ENCODE measurements at regions not wholly inside any gene's neighbourhood (a gene's known extent, or its start where the extent isn't known, plus 50 kb on each side); places are given as distances from the start of the nearest gene placed in this dataset.
"Not testable (repeated sequence)": the region's sequence is repeated elsewhere in the genome, so short reads cannot be mapped to it uniquely, and the experiment has no call there.

DNA sequence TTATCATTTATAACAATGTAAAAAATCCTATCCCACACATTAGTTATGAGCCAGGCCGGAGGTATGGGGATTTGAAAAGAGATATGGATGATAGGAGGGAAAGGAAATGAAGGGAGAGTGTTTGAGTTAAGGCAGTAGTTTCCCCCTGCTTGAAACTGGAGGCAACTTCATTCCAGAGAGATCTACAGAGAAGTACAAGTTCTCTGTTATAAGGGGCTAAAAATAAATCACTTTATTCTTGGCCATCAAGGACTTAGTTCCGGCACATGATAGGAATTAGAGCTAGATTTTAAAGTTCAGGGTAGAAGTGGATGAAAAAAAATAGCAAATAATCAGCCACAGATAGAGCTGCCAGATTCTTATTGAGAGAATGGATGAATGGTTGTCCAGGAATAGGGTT, 289.7 kb downstream of the ZNF37A start:
- not testable (repeated sequence) for TF ChIP-seq CTCF, POLR2A (IDR thresholded peaks at IDR 0.05)

Measured in gastroesophageal sphincter (tissue), 3 donors.